Smooth muscle cell (in vitro differentiated cells): ENCODE measurements at regions not wholly inside any gene's neighbourhood (a gene's known extent, or its start where the extent isn't known, plus 50 kb on each side); places are given as distances from the start of the nearest gene placed in this dataset.

Experiments used
- DNase-seq: peaks from one replicate; lab custom pipeline; 2025; ENCODE audit not compliant: unreplicated experiment; lab: John Stamatoyannopoulos, UW
- H2AFZ ChIP-seq: fragments of 200-600 bp; sonication (generic); 2 replicates; pipeline ENCODE4 v1.6.0; 2016; ENCODE audit warnings: antibody characterized with exemption, low read depth, mild to moderate bottlenecking
- H3F3A ChIP-seq: fragments of 200-600 bp; sonication (generic); 2 replicates; pipeline ENCODE4 v1.6.0; 2017; ENCODE audit warnings: antibody characterized with exemption, low read depth
- H3K27ac ChIP-seq: fragments of 200-600 bp; sonication (generic); 2 replicates; pipeline ENCODE4 v1.5.1; 2016; ENCODE audit warnings: low read depth, mild to moderate bottlenecking
- H3K27me3 ChIP-seq: fragments of 200-600 bp; sonication (generic); 2 replicates; pipeline ENCODE4 v1.6.1; 2016; ENCODE audit warnings: low read depth, mild to moderate bottlenecking
- H3K36me3 ChIP-seq: fragments of 200-600 bp; sonication (generic); 2 replicates; pipeline ENCODE4 v1.5.1; 2016; ENCODE audit warnings: low read depth
- H3K4me1 ChIP-seq: fragments of 200-600 bp; sonication (generic); 2 replicates; pipeline ENCODE4 v1.5.1; 2016; ENCODE audit warnings: low read depth
- H3K4me2 ChIP-seq: fragments of 200-600 bp; sonication (generic); 2 replicates; pipeline ENCODE4 v1.6.0; 2016; ENCODE audit warnings: mild to moderate bottlenecking
- H3K4me3 ChIP-seq: fragments of 200-600 bp; sonication (generic); 2 replicates; pipeline ENCODE4 v1.5.1; 2016; ENCODE audit warnings: mild to moderate bottlenecking
- H3K79me2 ChIP-seq: fragments of 200-600 bp; sonication (generic); 2 replicates; pipeline ENCODE4 v1.6.0; 2016; ENCODE audit warnings: low read depth, mild to moderate bottlenecking
- H3K9ac ChIP-seq: fragments of 200-600 bp; sonication (generic); 2 replicates; pipeline ENCODE4 v1.6.0; 2016; ENCODE audit warnings: low read depth
- H3K9me3 ChIP-seq: fragments of 200-600 bp; sonication (generic); replicated peaks from 2 replicates; pipeline ENCODE4 v1.5.1; 2016; ENCODE audit warnings: low read depth
- H4K20me1 ChIP-seq: fragments of 200-600 bp; sonication (generic); 2 replicates; pipeline ENCODE4 v1.6.0; 2016; ENCODE audit warnings: low read depth
- WGBS: methylation state at CpG from one replicate; pipeline ENCODE4 v1.1.7; 2016; ENCODE audit warnings: low lambda C conversion rate; 5-methylcytosine and 5-hydroxymethylcytosine counted together
- TF ChIP-seq, protein P1 (sequence below): fragments of 200-600 bp; sonication (generic); IDR thresholded peaks from 2 replicates; pipeline ENCODE4 v1.5.1; 2017; ENCODE audit warnings: borderline replicate concordance, mild to moderate bottlenecking, antibody characterized with exemption; ENCODE audit not compliant: insufficient read depth, poor library complexity, severe bottlenecking

DNA sequence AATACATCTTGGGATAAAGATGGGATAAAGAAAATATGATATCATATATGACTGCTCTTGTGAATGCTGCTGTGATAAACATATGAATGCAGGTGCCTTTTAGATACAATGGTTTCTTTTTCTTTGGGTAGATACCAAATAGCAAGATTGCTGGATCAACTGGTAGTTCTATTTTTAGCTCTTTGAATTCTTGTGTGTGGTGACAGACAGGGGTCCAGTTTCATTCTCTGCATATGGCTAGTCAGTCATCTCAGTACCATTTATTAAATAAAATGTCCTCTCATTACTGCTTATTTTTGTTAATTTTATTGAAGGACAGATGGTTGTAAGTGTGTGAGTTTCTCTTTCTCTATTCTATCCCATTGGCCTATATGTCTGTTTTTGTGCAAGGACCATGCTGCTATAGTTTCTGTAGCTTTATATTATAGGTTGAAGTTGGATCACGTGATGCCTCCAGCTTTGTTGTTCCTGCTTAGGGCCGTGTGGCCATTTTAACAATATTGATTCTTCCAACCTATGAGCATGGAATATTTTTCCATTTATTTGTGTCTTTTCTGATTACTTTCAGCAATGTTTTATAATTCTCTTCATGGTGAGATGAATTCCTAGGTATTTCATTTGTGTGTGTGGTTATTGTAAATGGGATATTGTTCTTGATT, 1089.8 kb upstream of the CADM2 start:
- TF ChIP-seq, protein P1, sequence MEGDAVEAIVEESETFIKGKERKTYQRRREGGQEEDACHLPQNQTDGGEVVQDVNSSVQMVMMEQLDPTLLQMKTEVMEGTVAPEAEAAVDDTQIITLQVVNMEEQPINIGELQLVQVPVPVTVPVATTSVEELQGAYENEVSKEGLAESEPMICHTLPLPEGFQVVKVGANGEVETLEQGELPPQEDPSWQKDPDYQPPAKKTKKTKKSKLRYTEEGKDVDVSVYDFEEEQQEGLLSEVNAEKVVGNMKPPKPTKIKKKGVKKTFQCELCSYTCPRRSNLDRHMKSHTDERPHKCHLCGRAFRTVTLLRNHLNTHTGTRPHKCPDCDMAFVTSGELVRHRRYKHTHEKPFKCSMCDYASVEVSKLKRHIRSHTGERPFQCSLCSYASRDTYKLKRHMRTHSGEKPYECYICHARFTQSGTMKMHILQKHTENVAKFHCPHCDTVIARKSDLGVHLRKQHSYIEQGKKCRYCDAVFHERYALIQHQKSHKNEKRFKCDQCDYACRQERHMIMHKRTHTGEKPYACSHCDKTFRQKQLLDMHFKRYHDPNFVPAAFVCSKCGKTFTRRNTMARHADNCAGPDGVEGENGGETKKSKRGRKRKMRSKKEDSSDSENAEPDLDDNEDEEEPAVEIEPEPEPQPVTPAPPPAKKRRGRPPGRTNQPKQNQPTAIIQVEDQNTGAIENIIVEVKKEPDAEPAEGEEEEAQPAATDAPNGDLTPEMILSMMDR: no peak
- Histone ChIP-seq H3K27me3 (no peaks in the 10 kb centered on the region), H2AFZ (peak overlapping the region; percentile 9), H3K9me3 (no peaks in the 10 kb centered on the region), H3K9ac (no peak overlapping the region), H3F3A (no peaks in the 10 kb centered on the region), H3K4me1 (no peaks in the 10 kb centered on the region), H4K20me1 (no peaks in the 10 kb centered on the region), H3K79me2 (no peaks in the 10 kb centered on the region), H3K27ac (no peak overlapping the region), H3K36me3 (no peaks in the 10 kb centered on the region), H3K4me2 (no peak overlapping the region), H3K4me3 (no peak overlapping the region)
- 90% methylated on average over 2 of the region's 2 CpGs for WGBS
- DNase-seq: no peak

DNA sequence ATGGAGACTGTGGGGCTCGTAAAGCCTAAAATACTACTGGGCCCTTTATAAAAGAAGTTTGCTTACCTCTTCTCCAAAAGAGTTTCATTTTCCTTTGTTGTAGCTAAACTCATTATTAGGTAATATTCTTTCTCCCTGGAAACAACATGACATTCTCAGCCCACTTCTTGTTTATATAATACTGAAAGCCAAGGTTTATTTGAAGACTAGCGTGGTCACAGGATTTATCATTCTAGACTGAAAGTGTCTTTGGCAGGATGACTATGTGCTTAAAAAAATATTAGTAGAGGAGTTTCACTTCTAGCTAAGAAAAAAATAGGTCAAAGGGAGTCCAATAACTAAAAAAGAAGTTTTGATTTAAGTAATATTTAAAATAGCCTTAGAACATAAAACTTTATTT, 1085.2 kb upstream of the CADM2 start:
- H3K27me3 ChIP-seq: no peaks in the 10 kb centered on the region
- H4K20me1 ChIP-seq: no peaks in the 10 kb centered on the region
- 73% methylated on average over 2 of the region's 2 CpGs for WGBS
- no peak for DNase-seq
- no peak overlapping the region for H3K4me2 ChIP-seq
- H3K9me3 ChIP-seq: no peaks in the 10 kb centered on the region
- H3F3A ChIP-seq: no peaks in the 10 kb centered on the region
- H3K9ac ChIP-seq: no peak overlapping the region
- TF ChIP-seq, protein P1: no peak
- H3K4me3 ChIP-seq: no peak overlapping the region
- H3K36me3 ChIP-seq: no peaks in the 10 kb centered on the region
- H3K27ac ChIP-seq: no peak overlapping the region
- peak overlapping the region; percentile 32 for H2AFZ ChIP-seq
- H3K79me2 ChIP-seq: no peaks in the 10 kb centered on the region
- H3K4me1 ChIP-seq: no peaks in the 10 kb centered on the region

DNA sequence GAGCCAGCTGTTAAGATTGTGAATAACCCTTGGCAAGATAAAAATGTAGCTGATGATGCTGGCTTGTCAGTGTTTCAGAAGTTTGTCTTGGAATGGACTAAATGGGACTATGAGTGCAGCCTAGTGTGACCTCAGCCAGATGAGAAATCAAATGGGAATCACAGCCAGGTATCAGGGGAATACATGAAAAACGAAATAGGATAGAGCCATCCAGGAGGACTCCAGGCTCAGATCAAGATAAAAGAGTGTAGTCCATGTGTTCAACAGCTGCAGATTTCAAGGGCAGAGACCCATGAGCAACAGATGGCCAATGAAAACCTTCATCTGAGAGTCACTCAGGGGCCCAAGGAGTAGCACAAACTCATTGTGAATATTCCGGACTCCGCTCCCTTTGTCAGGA, 1080.9 kb upstream of the CADM2 start:
- Histone ChIP-seq H3K79me2 (no peaks in the 10 kb centered on the region), H3K36me3 (no peaks in the 10 kb centered on the region), H3K4me3 (no peak overlapping the region), H3K27me3 (no peaks in the 10 kb centered on the region), H3F3A (no peaks in the 10 kb centered on the region), H3K27ac (no peak overlapping the region), H2AFZ (no peak overlapping the region), H3K9me3 (no peaks in the 10 kb centered on the region), H3K4me1 (no peaks in the 10 kb centered on the region), H3K9ac (no peak overlapping the region), H3K4me2 (no peak overlapping the region), H4K20me1 (no peaks in the 10 kb centered on the region)
- TF ChIP-seq, protein P1: no peak
- whole genome bisulfite sequencing: 81% methylated on average over 3 of the region's 3 CpGs
- no peak for DNase-seq

DNA sequence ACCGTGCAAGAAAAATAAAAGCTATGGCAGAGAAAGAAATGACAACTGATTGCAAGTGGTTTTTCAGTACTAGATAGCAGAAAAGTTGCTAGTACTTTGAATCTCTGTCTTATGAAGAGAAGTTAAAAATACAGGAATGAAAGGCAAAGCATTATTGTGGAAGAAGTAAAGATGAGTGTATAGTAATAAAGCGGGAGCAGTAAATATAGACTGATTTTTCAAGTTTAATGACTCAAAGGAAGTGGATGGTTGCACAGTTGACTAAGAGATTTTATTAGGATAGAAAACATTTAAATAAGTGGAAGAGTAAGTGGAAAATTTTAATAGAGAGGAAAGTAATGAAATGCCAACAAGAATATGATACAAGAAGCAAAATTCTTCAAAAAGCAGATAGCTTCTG, 1076.1 kb upstream of the CADM2 start:
- no peaks in the 10 kb centered on the region for H3K4me1 ChIP-seq
- no peaks in the 10 kb centered on the region for H3K27me3 ChIP-seq
- TF ChIP-seq, protein P1: no peak
- no peaks in the 10 kb centered on the region for H3K36me3 ChIP-seq
- no peaks in the 10 kb centered on the region for H3F3A ChIP-seq
- H4K20me1 ChIP-seq: no peaks in the 10 kb centered on the region
- H3K4me2 ChIP-seq: no peak overlapping the region
- no peak overlapping the region for H3K9ac ChIP-seq
- no peak overlapping the region for H3K4me3 ChIP-seq
- no peaks in the 10 kb centered on the region for H3K79me2 ChIP-seq
- H3K9me3 ChIP-seq: no peaks in the 10 kb centered on the region
- no peak for DNase-seq
- H3K27ac ChIP-seq: no peak overlapping the region
- 94% methylated on average over 2 of the region's 2 CpGs for whole genome bisulfite sequencing
- H2AFZ ChIP-seq: peak overlapping the region; percentile 29
